ENCODE measurements at regions not wholly inside any gene's neighbourhood (a gene's known extent, or its start where the extent isn't known, plus 50 kb on each side); places are given as distances from the start of the nearest gene placed in this dataset.

- TF ChIP-seq CTCF (IDR thresholded peaks at IDR 0.05; ENCODE audit: low read depth, low read length, poor library complexity, severe bottlenecking): no peak
- TF ChIP-seq EZH2phosphoT487 (IDR thresholded peaks at IDR 0.05; ENCODE audit: borderline replicate concordance, low read length): no peak
Measured at GRCh38 chr1:14236097-14236496, 362.4 kb upstream of the KAZN start.

Measured in DOHH2 (cell line).